Progenitor cell of endocrine pancreas (in vitro differentiated cells): ENCODE measurements at regions not wholly inside any gene's neighbourhood (a gene's known extent, or its start where the extent isn't known, plus 50 kb on each side); places are given as distances from the start of the nearest gene placed in this dataset.
"Not testable (repeated sequence)": the region's sequence is repeated elsewhere in the genome, so short reads cannot be mapped to it uniquely, and the experiment has no call there.

Source experiments
- DNase-seq: peaks from one replicate; pipeline ENCODE4 v3.0.0; 2021; ENCODE audit warnings: low spot score; ENCODE audit not compliant: unreplicated experiment
- H3K27ac Mint-ChIP-seq: 2 replicates; pipeline ENCODE4 v1.8.0; 2021; ENCODE audit warnings: mild to moderate bottlenecking, moderate library complexity, mixed read lengths
- H3K27me3 Mint-ChIP-seq: 2 replicates; pipeline ENCODE4 v1.8.0; 2021; ENCODE audit warnings: mixed read lengths
- H3K36me3 Mint-ChIP-seq: 2 replicates; pipeline ENCODE4 v1.8.0; 2022; ENCODE audit warnings: mixed read lengths; ENCODE audit not compliant: insufficient read depth
- H3K4me1 Mint-ChIP-seq: 2 replicates; pipeline ENCODE4 v1.8.0; 2021; ENCODE audit warnings: low read depth, mixed read lengths
- H3K4me3 Mint-ChIP-seq: 2 replicates; pipeline ENCODE4 v1.8.0; 2021; ENCODE audit warnings: low read depth, mild to moderate bottlenecking, moderate library complexity, mixed read lengths
- H3K9me3 Mint-ChIP-seq: 2 replicates; pipeline ENCODE4 v1.8.0; 2021; ENCODE audit warnings: low read depth, mixed read lengths
- TF ChIP-seq, protein P1 (sequence below): fragments of 200-600 bp; sonication (generic); IDR thresholded peaks from one replicate; pipeline ENCODE4 v1.5.0; 2021; ENCODE audit warnings: antibody characterized with exemption, mild to moderate bottlenecking; ENCODE audit not compliant: unreplicated experiment

DNA sequence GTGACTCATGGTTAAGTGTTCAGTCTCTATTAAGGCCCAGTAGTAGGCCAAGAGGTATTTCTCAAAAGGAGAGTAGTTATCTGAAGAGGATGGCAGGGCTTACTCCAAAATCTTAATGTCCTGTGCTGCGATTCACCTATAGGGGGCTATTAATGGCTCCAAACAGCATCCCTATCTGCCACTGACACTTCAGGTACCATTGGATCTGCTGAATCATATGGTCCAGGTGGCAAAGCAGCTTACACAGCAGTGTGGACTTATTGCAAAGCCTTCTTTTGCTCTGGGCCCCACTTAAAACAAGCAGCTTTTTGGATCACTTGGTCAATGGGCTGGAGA, 60.8 kb upstream of the ATP2B1 start:
- TF ChIP-seq, protein P1, sequence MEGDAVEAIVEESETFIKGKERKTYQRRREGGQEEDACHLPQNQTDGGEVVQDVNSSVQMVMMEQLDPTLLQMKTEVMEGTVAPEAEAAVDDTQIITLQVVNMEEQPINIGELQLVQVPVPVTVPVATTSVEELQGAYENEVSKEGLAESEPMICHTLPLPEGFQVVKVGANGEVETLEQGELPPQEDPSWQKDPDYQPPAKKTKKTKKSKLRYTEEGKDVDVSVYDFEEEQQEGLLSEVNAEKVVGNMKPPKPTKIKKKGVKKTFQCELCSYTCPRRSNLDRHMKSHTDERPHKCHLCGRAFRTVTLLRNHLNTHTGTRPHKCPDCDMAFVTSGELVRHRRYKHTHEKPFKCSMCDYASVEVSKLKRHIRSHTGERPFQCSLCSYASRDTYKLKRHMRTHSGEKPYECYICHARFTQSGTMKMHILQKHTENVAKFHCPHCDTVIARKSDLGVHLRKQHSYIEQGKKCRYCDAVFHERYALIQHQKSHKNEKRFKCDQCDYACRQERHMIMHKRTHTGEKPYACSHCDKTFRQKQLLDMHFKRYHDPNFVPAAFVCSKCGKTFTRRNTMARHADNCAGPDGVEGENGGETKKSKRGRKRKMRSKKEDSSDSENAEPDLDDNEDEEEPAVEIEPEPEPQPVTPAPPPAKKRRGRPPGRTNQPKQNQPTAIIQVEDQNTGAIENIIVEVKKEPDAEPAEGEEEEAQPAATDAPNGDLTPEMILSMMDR = no peak
- Mint-ChIP-seq H3K27ac (no peak overlapping the region), H3K36me3 (no peaks in the 10 kb centered on the region), H3K27me3 (no peaks in the 10 kb centered on the region), H3K4me3 (no peak overlapping the region), H3K9me3 (no peaks in the 10 kb centered on the region), H3K4me1 (peaks cover 3% of the 10 kb centered on the region)
- no peak for DNase-seq

DNA sequence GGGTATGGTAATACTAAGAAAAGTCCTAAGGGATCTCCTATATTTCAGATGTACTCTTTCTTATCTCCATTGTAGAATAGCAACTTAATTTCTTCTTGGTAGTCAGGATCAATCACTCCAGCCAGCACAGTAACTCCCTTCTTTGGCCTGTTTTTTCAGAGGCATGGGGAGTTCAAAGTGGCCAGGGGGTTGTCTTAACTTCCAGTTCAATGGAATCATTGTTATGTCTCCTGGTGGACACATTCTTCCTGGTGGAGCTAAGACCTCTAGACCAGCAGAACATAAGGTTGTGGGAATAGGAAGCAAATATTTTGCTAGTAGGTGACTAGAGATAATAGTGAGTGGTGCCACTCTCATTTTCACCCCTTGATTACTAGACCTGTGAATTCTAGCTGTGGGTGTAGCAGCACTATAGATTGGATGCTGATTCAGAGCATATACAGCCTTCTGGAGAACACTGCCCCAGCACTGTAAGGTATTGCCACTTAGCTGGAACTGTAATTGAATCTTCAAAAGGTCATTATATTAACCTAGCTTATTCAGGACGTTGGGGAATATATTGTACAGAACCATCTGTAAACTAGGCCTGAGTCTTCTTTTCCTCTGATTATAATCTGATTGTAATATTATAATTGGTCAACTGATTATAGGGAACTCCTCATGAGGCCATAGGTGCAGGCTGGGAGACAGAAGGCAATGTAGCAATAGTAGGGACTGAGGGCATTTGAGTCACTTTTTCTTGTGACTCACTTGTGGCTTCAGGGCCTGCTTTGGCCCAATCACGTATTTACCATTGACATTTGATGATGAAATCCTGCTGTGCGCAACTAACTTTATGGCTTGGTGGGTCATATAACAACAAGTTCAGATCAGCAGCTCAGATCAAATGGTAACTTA, 60.2 kb upstream of the ATP2B1 start:
- no peak overlapping the region for H3K4me3 Mint-ChIP-seq
- TF ChIP-seq, protein P1 = no peak
- no peaks in the 10 kb centered on the region for H3K36me3 Mint-ChIP-seq
- no peak overlapping the region for H3K27ac Mint-ChIP-seq
- no peaks in the 10 kb centered on the region for H3K9me3 Mint-ChIP-seq
- DNase-seq = no peak
- no peaks in the 10 kb centered on the region for H3K27me3 Mint-ChIP-seq
- H3K4me1 Mint-ChIP-seq = no peaks in the 10 kb centered on the region

DNA sequence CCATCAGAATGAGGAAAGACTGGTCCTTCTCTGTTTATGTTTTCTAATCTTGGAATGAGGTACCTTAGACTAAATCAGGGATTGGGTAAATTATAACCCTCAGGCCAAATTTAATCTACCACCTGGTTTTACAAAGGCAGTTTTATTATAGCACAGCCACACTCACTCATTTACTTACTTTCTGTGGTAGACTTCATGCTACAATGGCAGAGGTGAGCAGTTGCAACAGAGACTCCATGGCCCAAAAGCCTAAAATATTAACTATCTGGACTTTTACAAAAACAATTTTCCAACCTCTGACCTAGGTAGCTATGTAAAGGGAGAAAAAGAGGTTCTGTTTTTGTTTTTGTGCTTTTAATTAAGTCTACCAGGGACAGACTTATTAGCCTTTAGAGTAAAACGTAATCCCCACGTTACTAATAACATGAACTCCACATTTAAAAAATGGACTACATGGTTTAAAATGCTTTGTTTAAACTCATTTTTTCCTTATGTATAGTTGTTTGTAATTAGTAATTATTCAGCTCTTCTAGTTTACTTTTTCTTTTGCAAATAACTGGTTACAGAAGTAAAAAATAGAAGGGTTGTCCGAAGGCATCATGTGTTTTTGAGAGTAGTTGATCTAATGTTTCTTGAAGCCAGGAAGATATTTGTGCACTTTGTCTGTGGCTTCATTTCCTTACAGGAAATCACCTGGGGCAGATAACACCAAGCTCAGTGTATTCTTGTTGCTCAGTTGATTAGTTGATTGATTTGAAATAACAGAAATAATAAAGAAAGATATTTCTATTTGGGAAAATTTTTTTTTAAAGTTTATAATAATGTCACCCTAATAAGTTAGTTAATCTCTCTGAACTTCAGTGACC, 57.6 kb upstream of the ATP2B1 start:
- Mint-ChIP-seq H3K4me1 (no peaks in the 10 kb centered on the region), H3K27ac (no peak overlapping the region), H3K4me3 (no peak overlapping the region), H3K27me3 (no peaks in the 10 kb centered on the region), H3K9me3 (no peaks in the 10 kb centered on the region), H3K36me3 (no peaks in the 10 kb centered on the region)
- TF ChIP-seq, protein P1 = no peak
- no peak for DNase-seq

DNA sequence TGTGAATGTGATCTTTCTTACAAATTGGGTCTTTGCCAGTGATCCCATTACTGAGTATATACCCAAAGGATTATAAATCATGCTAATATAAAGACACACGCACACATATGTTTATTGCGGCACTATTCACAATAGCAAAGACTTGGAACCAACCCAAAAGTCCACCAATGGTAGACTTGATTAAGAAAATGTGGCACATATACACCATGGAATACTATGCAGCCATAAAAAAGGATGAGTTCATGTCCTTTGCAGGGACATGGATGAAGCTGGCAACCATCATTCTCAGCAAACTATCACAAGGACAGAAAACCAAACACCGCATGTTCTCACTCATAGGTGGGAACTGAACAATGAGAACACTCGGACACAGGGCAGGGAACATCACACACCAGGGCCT, 55.5 kb upstream of the ATP2B1 start:
- not testable (repeated sequence) for H3K27ac Mint-ChIP-seq, H3K4me1 Mint-ChIP-seq, H3K36me3 Mint-ChIP-seq, H3K27me3 Mint-ChIP-seq, DNase-seq, H3K9me3 Mint-ChIP-seq, H3K4me3 Mint-ChIP-seq

DNA sequence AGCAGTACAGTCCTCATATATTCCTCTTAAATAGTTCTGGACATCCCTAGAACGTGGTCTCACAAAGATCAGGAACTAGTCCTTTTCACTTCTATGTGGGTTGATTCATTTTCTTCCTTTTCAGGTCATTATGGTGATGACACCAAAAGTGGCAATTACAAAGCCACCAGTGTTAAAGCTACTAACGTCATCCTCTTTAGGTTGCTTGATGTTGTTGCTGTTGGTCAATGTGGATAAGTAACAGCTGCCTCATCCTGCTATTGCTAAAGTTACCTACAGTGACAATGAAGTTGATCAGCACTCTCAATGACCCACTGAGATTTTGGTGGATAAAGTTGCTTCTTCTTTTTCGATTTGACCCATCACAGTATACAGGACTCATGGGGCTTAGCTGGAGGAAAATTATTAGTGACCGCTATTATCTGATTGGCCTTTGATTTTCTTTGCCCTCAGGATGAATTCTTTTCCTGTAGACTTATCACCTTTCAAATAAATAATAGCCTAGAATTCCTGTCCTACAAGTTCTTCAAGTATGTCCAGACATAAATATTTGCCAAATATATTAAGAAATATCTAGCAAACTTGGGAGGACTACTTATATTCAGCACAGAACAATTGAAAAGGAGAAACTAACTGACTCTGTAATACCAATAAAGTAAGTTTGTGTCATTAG, 54.0 kb upstream of the ATP2B1 start:
- H3K27ac Mint-ChIP-seq = no peak overlapping the region

More for the DNA sequence above, 54.0 kb upstream of the ATP2B1 start:
- DNase-seq = no peak
- TF ChIP-seq, protein P1 = no peak
- no peaks in the 10 kb centered on the region for H3K36me3 Mint-ChIP-seq
- no peaks in the 10 kb centered on the region for H3K27me3 Mint-ChIP-seq
- H3K4me3 Mint-ChIP-seq = no peak overlapping the region
- no peaks in the 10 kb centered on the region for H3K9me3 Mint-ChIP-seq
- peaks cover 2% of the 10 kb centered on the region for H3K4me1 Mint-ChIP-seq
